GM23248 (cell line): ENCODE measurements at regions not wholly inside any gene's neighbourhood (a gene's known extent, or its start where the extent isn't known, plus 50 kb on each side); places are given as distances from the start of the nearest gene placed in this dataset.

Experiments used
- EZH2 ChIP-seq: fragments of 200-600 bp; sonication (generic); IDR thresholded peaks from 2 replicates; pipeline ENCODE4 v1.6.1; 2018; ENCODE audit warnings: antibody characterized with exemption, mild to moderate bottlenecking; ENCODE audit not compliant: insufficient read depth, poor library complexity, severe bottlenecking
- EZH2phosphoT487 ChIP-seq: fragments of 200-600 bp; sonication (generic); IDR thresholded peaks from 2 replicates; pipeline ENCODE4 v1.6.1; 2018; ENCODE audit warnings: antibody characterized with exemption, moderate library complexity, mild to moderate bottlenecking, low read depth; ENCODE audit not compliant: insufficient read depth

DNA sequence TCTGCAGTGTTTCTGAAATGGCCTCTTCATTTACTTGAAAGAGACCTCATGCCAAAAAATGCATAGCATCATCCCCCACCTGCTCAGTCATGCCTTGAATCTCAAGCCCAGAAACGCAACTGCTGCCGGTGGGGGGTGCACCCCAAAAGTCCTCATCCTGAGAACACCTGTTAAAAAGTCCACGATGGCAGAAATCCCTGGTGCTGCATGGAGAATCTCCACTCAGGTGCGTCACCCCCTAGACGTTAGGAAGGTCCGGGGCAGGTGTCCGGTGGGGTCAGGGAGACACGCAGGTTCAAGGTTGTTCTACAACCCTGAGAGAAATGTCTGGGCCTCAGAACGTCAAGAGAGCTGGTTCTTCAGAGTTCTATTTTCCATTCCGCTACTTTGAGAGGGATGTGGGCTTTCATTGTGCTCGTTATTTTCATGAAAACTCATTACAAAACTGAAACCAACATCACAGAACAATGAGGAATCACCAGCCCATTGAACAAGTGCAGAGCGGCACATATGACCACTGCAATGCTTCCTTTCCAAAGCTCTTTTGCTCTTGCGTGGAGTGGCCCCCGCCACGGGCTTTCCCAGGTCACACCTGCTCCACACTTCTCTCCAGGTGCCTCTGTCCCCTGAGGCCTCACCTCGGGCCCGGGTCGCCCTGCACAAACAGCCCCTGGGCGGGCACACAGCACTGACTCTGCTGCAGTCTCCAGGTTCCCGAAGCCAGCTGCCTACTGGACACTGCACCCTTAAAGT lies 201.9 kb downstream of the TOMM20 start:
- TF ChIP-seq EZH2 = no peak
- no peak for TF ChIP-seq EZH2phosphoT487
